ENCODE measurements at regions not wholly inside any gene's neighbourhood (a gene's known extent, or its start where the extent isn't known, plus 50 kb on each side); places are given as distances from the start of the nearest gene placed in this dataset.

DNA sequence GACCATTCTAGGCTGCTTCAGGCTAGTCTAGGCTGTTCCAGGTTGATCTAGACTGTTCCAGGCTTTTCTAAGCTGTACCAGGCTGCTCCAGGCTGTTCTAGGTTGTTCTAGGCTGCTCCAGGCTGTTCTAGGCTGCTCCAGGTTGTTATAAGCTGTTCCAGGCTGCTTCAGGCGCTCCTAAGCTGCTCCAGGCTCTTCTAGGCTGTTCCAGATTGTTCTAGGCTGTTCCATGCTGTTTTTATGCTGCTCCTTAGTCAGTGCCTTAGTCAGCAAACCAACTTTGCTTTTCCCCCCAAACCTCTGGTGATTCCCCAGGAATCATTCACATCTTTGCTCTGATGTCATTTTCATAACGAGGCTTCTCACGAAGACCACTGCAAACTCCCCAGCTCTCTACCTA lies 171.4 kb upstream of the GALNT2 start:
- TF ChIP-seq, protein P1, sequence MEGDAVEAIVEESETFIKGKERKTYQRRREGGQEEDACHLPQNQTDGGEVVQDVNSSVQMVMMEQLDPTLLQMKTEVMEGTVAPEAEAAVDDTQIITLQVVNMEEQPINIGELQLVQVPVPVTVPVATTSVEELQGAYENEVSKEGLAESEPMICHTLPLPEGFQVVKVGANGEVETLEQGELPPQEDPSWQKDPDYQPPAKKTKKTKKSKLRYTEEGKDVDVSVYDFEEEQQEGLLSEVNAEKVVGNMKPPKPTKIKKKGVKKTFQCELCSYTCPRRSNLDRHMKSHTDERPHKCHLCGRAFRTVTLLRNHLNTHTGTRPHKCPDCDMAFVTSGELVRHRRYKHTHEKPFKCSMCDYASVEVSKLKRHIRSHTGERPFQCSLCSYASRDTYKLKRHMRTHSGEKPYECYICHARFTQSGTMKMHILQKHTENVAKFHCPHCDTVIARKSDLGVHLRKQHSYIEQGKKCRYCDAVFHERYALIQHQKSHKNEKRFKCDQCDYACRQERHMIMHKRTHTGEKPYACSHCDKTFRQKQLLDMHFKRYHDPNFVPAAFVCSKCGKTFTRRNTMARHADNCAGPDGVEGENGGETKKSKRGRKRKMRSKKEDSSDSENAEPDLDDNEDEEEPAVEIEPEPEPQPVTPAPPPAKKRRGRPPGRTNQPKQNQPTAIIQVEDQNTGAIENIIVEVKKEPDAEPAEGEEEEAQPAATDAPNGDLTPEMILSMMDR (IDR thresholded peaks at IDR 0.05) = no peak
- TF ChIP-seq POLR2A (IDR thresholded peaks at IDR 0.05) = no peak

All from Peyer's patch (tissue), 4 donors.